ENCODE measurements at regions not wholly inside any gene's neighbourhood (a gene's known extent, or its start where the extent isn't known, plus 50 kb on each side); places are given as distances from the start of the nearest gene placed in this dataset.

- no peaks in the 10 kb centered on the region for H3K27me3 ChIP-seq
- no peaks in the 10 kb centered on the region for H3K9me3 ChIP-seq (ENCODE audit: low read depth)
- no peaks in the 10 kb centered on the region for H3K36me3 ChIP-seq
- no peak overlapping the region for H3K27ac ChIP-seq
- DNase-seq (ENCODE audit: low read depth in 1 of 2, low spot score in 1 of 2): no peak
- no peak overlapping the region for H3K4me3 ChIP-seq
- no peak for TF ChIP-seq CTCF (IDR thresholded peaks at IDR 0.05; ENCODE audit: low read depth, low read length)
- no peaks in the 10 kb centered on the region for H3K4me1 ChIP-seq (ENCODE audit: low read depth)
Observed at GRCh38 chr13:110034031-110034549, 247.7 kb upstream of the IRS2 start.

- Histone ChIP-seq H3K27me3 (no peaks in the 10 kb centered on the region), H3K4me3 (no peak overlapping the region), H3K27ac (no peak overlapping the region), H3K4me1 (ENCODE audit: low read depth) (no peaks in the 10 kb centered on the region), H3K36me3 (no peaks in the 10 kb centered on the region), H3K9me3 (ENCODE audit: low read depth) (no peaks in the 10 kb centered on the region)
- no peak for TF ChIP-seq CTCF (IDR thresholded peaks at IDR 0.05; ENCODE audit: low read depth, low read length)
- no peak for DNase-seq (ENCODE audit: low read depth in 1 of 2, low spot score in 1 of 2)
Observed at GRCh38 chr13:110032969-110033368, 246.6 kb upstream of the IRS2 start.

GRCh38 chr13:110030394-110030928, 244.1 kb upstream of the IRS2 start:
- no peak for TF ChIP-seq CTCF (IDR thresholded peaks at IDR 0.05; ENCODE audit: low read depth, low read length)
- Histone ChIP-seq H3K4me1 (ENCODE audit: low read depth) (no peaks in the 10 kb centered on the region), H3K4me3 (no peak overlapping the region), H3K9me3 (ENCODE audit: low read depth) (no peaks in the 10 kb centered on the region), H3K36me3 (no peaks in the 10 kb centered on the region), H3K27me3 (no peaks in the 10 kb centered on the region), H3K27ac (no peak overlapping the region)
- DNase-seq (ENCODE audit: low read depth in 1 of 2, low spot score in 1 of 2): no peak

GRCh38 chr13:110028838-110029621, 242.6 kb upstream of the IRS2 start:
- Histone ChIP-seq H3K27ac (no peak overlapping the region), H3K4me1 (ENCODE audit: low read depth) (peaks cover 7% of the 10 kb centered on the region), H3K9me3 (ENCODE audit: low read depth) (no peaks in the 10 kb centered on the region), H3K4me3 (no peak overlapping the region), H3K27me3 (no peaks in the 10 kb centered on the region), H3K36me3 (no peaks in the 10 kb centered on the region)
- DNase-seq (ENCODE audit: low read depth in 1 of 2, low spot score in 1 of 2): no peak
- no peak for TF ChIP-seq CTCF (IDR thresholded peaks at IDR 0.05; ENCODE audit: low read depth, low read length)

GRCh38 chr13:110028311-110028710, 241.9 kb upstream of the IRS2 start:
- H3K9me3 ChIP-seq (ENCODE audit: low read depth): no peaks in the 10 kb centered on the region
- H3K36me3 ChIP-seq: no peaks in the 10 kb centered on the region
- H3K27ac ChIP-seq: no peak overlapping the region
- H3K4me3 ChIP-seq: no peak overlapping the region
- H3K27me3 ChIP-seq: no peaks in the 10 kb centered on the region
- H3K4me1 ChIP-seq (ENCODE audit: low read depth): peaks cover 10% of the 10 kb centered on the region
- no peak for TF ChIP-seq CTCF (IDR thresholded peaks at IDR 0.05; ENCODE audit: low read depth, low read length)
- no peak for DNase-seq (ENCODE audit: low read depth in 1 of 2, low spot score in 1 of 2)

Data from cardiac muscle cell (in vitro differentiated cells and primary cell).